HL-60 (cell line): ENCODE measurements at regions not wholly inside any gene's neighbourhood (a gene's known extent, or its start where the extent isn't known, plus 50 kb on each side); places are given as distances from the start of the nearest gene placed in this dataset.

Source experiments
- DNase-seq, 2 experiments: peaks; one replicate each; pipeline ENCODE4 v3.0.0-alpha.2; 2010 to 2020; ENCODE audit warnings: low read depth in 1 of 2, low spot score in 1 of 2
- H3K27ac ChIP-seq: fragments of 250-450 bp; sonication (Bioruptor Pico); replicated peaks from 2 replicates; pipeline ENCODE4 v1.5.1; 2020; ENCODE audit warnings: mild to moderate bottlenecking, moderate library complexity
- H3K27me3 ChIP-seq: fragments of 250-450 bp; sonication (Bioruptor Pico); 2 replicates; pipeline ENCODE4 v1.5.1; 2021; ENCODE audit warnings: mild to moderate bottlenecking, moderate library complexity; ENCODE audit not compliant: insufficient read depth, poor library complexity, severe bottlenecking
- H3K4me3 ChIP-seq: replicated peaks from 2 replicates; pipeline ENCODE4 v1.5.1; 2011; ENCODE audit warnings: mild to moderate bottlenecking, control low read depth, low read length; ENCODE audit not compliant: insufficient read depth
- CTCF ChIP-seq: IDR thresholded peaks from one replicate; pipeline ENCODE4 v1.5.1; 2011; ENCODE audit warnings: low read length, control low read depth, inconsistent platforms; ENCODE audit not compliant: insufficient read depth
- GABPA ChIP-seq: IDR thresholded peaks from 2 replicates; pipeline ENCODE4 v1.6.1; 2012; ENCODE audit warnings: low read depth
- POLR2AphosphoS5 ChIP-seq: IDR thresholded peaks from 2 replicates; pipeline ENCODE4 v1.6.1; 2012; ENCODE audit warnings: low read depth
- REST ChIP-seq: IDR thresholded peaks from 2 replicates; pipeline ENCODE4 v1.6.1; 2012; ENCODE audit warnings: low read depth; ENCODE audit not compliant: insufficient replicate concordance
- SPI1 ChIP-seq: IDR thresholded peaks from 2 replicates; pipeline ENCODE4 v1.6.1; 2012; ENCODE audit warnings: low read depth, mild to moderate bottlenecking, borderline replicate concordance

- TF ChIP-seq POLR2AphosphoS5 (no peak), SPI1 (no peak), CTCF (no peak), REST (no peak), GABPA (no peak)
- H3K4me3 ChIP-seq, result no peak overlapping the region
- no peaks in the 10 kb centered on the region for H3K27me3 ChIP-seq
- H3K27ac ChIP-seq, result no peak overlapping the region
- no peak for DNase-seq
Observed at GRCh38 chr13:24060993-24061392, 99.5 kb upstream of the SPATA13 start.

- no peak for TF ChIP-seq CTCF
- no peak for TF ChIP-seq SPI1
- no peak for TF ChIP-seq GABPA
- no peak for TF ChIP-seq POLR2AphosphoS5
- TF ChIP-seq REST, result no peak
- H3K4me3 ChIP-seq, result no peak overlapping the region
- H3K27ac ChIP-seq, result no peak overlapping the region
- no peak for DNase-seq
- H3K27me3 ChIP-seq, result no peaks in the 10 kb centered on the region
Observed at GRCh38 chr13:24063281-24063877, 97.1 kb upstream of the SPATA13 start.

GRCh38 chr13:24064371-24064770 is 96.1 kb upstream of the SPATA13 start:
- TF ChIP-seq GABPA (no peak), REST (no peak), CTCF (no peak), SPI1 (no peak), POLR2AphosphoS5 (no peak)
- H3K27ac ChIP-seq, result no peak overlapping the region
- H3K4me3 ChIP-seq, result no peak overlapping the region
- no peak for DNase-seq
- no peaks in the 10 kb centered on the region for H3K27me3 ChIP-seq
